Neural cell (in vitro differentiated cells): ENCODE measurements at regions not wholly inside any gene's neighbourhood (a gene's known extent, or its start where the extent isn't known, plus 50 kb on each side); places are given as distances from the start of the nearest gene placed in this dataset.

Experiments
- H2AFZ ChIP-seq: fragments of 200-600, 300-800 bp; sonication (generic), shearing (Covaris generic); 2 replicates; pipeline ENCODE4 v1.6.0; 2014; ENCODE audit warnings: low read depth, mild to moderate bottlenecking, antibody characterized with exemption, low read length, moderate library complexity
- H3F3A ChIP-seq: fragments of 200-600 bp; shearing (Covaris generic); 2 replicates; pipeline ENCODE4 v1.6.1; 2016; ENCODE audit warnings: mild to moderate bottlenecking, moderate library complexity, mixed read lengths, antibody characterized with exemption, low read length; ENCODE audit not compliant: insufficient read depth, poor library complexity, severe bottlenecking
- H3K27ac ChIP-seq: fragments of 200-600, 300-800 bp; sonication (generic), shearing (Covaris generic); 2 replicates; pipeline ENCODE4 v1.5.1; 2014; ENCODE audit warnings: mild to moderate bottlenecking, low read length, moderate library complexity
- H3K27me3 ChIP-seq: fragments of 300-800, 200-600 bp; sonication (generic), shearing (Covaris generic); 2 replicates; pipeline ENCODE4 v1.6.0; 2014; ENCODE audit warnings: mild to moderate bottlenecking, low read depth, low read length, moderate library complexity; ENCODE audit not compliant: insufficient read depth
- H3K36me3 ChIP-seq: fragments of 300-800, 200-600 bp; sonication (generic), shearing (Covaris generic); 2 replicates; pipeline ENCODE4 v1.5.1; 2014; ENCODE audit warnings: mild to moderate bottlenecking, antibody characterized with exemption, low read length, moderate library complexity; ENCODE audit not compliant: insufficient read depth
- H3K4me2 ChIP-seq: fragments of 300-800, 200-600 bp; sonication (generic), shearing (Covaris generic); 2 replicates; pipeline ENCODE4 v1.6.0; 2014; ENCODE audit warnings: mild to moderate bottlenecking, low read length
- H3K4me3 ChIP-seq: fragments of 300-800, 200-600 bp; sonication (generic), shearing (Covaris generic); 2 replicates; pipeline ENCODE4 v1.5.1; 2014; ENCODE audit warnings: mild to moderate bottlenecking, low read length, moderate library complexity
- H3K79me2 ChIP-seq: fragments of 200-600 bp; shearing (Covaris generic); replicated peaks from 2 replicates; pipeline ENCODE4 v1.6.0; 2014; ENCODE audit warnings: mild to moderate bottlenecking, low read length, moderate library complexity; ENCODE audit not compliant: insufficient read depth
- H3K9ac ChIP-seq: fragments of 300-800, 200-600 bp; sonication (generic), shearing (Covaris generic); 2 replicates; pipeline ENCODE4 v1.6.1; 2016; ENCODE audit warnings: mild to moderate bottlenecking, low read length, mixed read lengths
- H3K9me2 ChIP-seq: fragments of 200-600 bp; shearing (Covaris generic); 2 replicates; pipeline ENCODE4 v1.6.1; 2016; ENCODE audit warnings: mild to moderate bottlenecking, low read length, mixed read lengths; ENCODE audit not compliant: insufficient read depth
- H3K9me3 ChIP-seq: fragments of 200-600, 300-800 bp; sonication (generic), shearing (Covaris generic); 2 replicates; pipeline ENCODE4 v1.6.1; 2016; ENCODE audit warnings: mild to moderate bottlenecking, mixed run types, low read length, moderate library complexity, mixed read lengths
- H4K20me1 ChIP-seq: fragments of 200-600 bp; shearing (Covaris generic); 2 replicates; pipeline ENCODE4 v1.6.1; 2016; ENCODE audit warnings: mild to moderate bottlenecking, mixed run types; ENCODE audit not compliant: insufficient read depth
- CTCF ChIP-seq: fragments of 450-650 bp; IDR thresholded peaks from 2 replicates; pipeline ENCODE4 v1.5.1; 2014; ENCODE audit warnings: antibody characterized with exemption, mild to moderate bottlenecking, moderate library complexity; ENCODE audit not compliant: poor library complexity, severe bottlenecking
- EP300 ChIP-seq: fragments of 450-650 bp; conservative IDR thresholded peaks from 2 replicates; pipeline ENCODE4 v1.6.1; 2014; ENCODE audit warnings: antibody characterized with exemption, mild to moderate bottlenecking, moderate library complexity; ENCODE audit not compliant: poor library complexity, severe bottlenecking
- EZH2 ChIP-seq: fragments of 200-600, 300-800 bp; shearing (Covaris generic), sonication (generic); IDR thresholded peaks from 2 replicates; pipeline ENCODE4 v1.6.1; 2014; ENCODE audit warnings: antibody characterized with exemption, low read length, borderline replicate concordance, mild to moderate bottlenecking; ENCODE audit not compliant: insufficient read depth, poor library complexity, severe bottlenecking
- MXI1 ChIP-seq: fragments of 450-650 bp; conservative IDR thresholded peaks from 2 replicates; pipeline ENCODE4 v1.6.1; 2014; ENCODE audit warnings: antibody characterized with exemption, mild to moderate bottlenecking; ENCODE audit not compliant: poor library complexity, severe bottlenecking
- POLR2AphosphoS5 ChIP-seq: IDR thresholded peaks from 2 replicates; pipeline ENCODE4 v1.6.1; 2012
- RAD21 ChIP-seq: fragments of 450-650 bp; conservative IDR thresholded peaks from 2 replicates; pipeline ENCODE4 v1.6.1; 2014; ENCODE audit warnings: antibody characterized with exemption, mild to moderate bottlenecking, moderate library complexity
- REST ChIP-seq: IDR thresholded peaks from 2 replicates; pipeline ENCODE4 v1.6.1; 2012; ENCODE audit warnings: borderline replicate concordance
- SMC3 ChIP-seq: fragments of 450-650 bp; conservative IDR thresholded peaks from 2 replicates; pipeline ENCODE4 v1.6.1; 2014; ENCODE audit warnings: antibody characterized with exemption, mild to moderate bottlenecking, moderate library complexity; ENCODE audit not compliant: poor library complexity
- TAF1 ChIP-seq: IDR thresholded peaks from 2 replicates; pipeline ENCODE4 v1.6.1; 2012; ENCODE audit warnings: low read depth

GRCh38 chr2:192571636-192572035, 376.9 kb upstream of the TMEFF2 start:
- TF ChIP-seq POLR2AphosphoS5 (no peak), EP300 (no peak), SMC3 (no peak), TAF1 (no peak), CTCF (no peak), REST (no peak), RAD21 (no peak), MXI1 (no peak), EZH2 (no peak)
- Histone ChIP-seq H3K27ac (no peak overlapping the region), H4K20me1 (no peaks in the 10 kb centered on the region), H3K9me2 (no peaks in the 10 kb centered on the region), H3F3A (no peaks in the 10 kb centered on the region), H3K4me2 (no peak overlapping the region), H3K36me3 (no peaks in the 10 kb centered on the region), H2AFZ (no peak overlapping the region), H3K27me3 (no peaks in the 10 kb centered on the region), H3K9ac (no peak overlapping the region), H3K79me2 (no peaks in the 10 kb centered on the region), H3K9me3 (no peaks in the 10 kb centered on the region), H3K4me3 (no peak overlapping the region)

- Histone ChIP-seq H4K20me1 (no peaks in the 10 kb centered on the region), H3K9me2 (no peaks in the 10 kb centered on the region), H3K9me3 (no peaks in the 10 kb centered on the region), H3K27ac (no peak overlapping the region), H3K4me2 (no peak overlapping the region), H3F3A (no peaks in the 10 kb centered on the region), H3K27me3 (no peaks in the 10 kb centered on the region), H3K36me3 (no peaks in the 10 kb centered on the region), H2AFZ (no peak overlapping the region), H3K79me2 (no peaks in the 10 kb centered on the region), H3K4me3 (no peak overlapping the region), H3K9ac (no peak overlapping the region)
- TF ChIP-seq EZH2, result no peak
- TF ChIP-seq SMC3, result no peak
- no peak for TF ChIP-seq REST
- TF ChIP-seq POLR2AphosphoS5, result no peak
- no peak for TF ChIP-seq MXI1
- no peak for TF ChIP-seq TAF1
These were observed 376.1 kb upstream of the TMEFF2 start for GRCh38 chr2:192570788-192571187.
